ENCODE measurements at regions not wholly inside any gene's neighbourhood (a gene's known extent, or its start where the extent isn't known, plus 50 kb on each side); places are given as distances from the start of the nearest gene placed in this dataset.
A peak's percentile ranks its signal among the peaks of the same experiment; 100 is the strongest.
"Not testable (repeated sequence)": the region's sequence is repeated elsewhere in the genome, so short reads cannot be mapped to it uniquely, and the experiment has no call there.

- DNase-seq (ENCODE audit: low spot score): not testable (repeated sequence)
These were observed 142.3 kb upstream of the KCNJ18 start for GRCh38 chr17:21550031-21550430.

GRCh38 chr17:21551081-21551881 lies 141.0 kb upstream of the KCNJ18 start:
- peak; percentile 87 for DNase-seq (ENCODE audit: low spot score)

GRCh38 chr17:21558921-21559320 lies 133.4 kb upstream of the KCNJ18 start:
- not testable (repeated sequence) for DNase-seq (ENCODE audit: low spot score)

- no peak for DNase-seq (ENCODE audit: low spot score)
These were observed 128.1 kb upstream of the KCNJ18 start for GRCh38 chr17:21564262-21564661.

GRCh38 chr17:21564757-21565156 lies 127.6 kb upstream of the KCNJ18 start:
- DNase-seq (ENCODE audit: low spot score): not testable (repeated sequence)

- not testable (repeated sequence) for DNase-seq (ENCODE audit: low spot score)
These were observed 121.9 kb upstream of the KCNJ18 start for GRCh38 chr17:21570427-21570826.

GRCh38 chr17:21572148-21572547 lies 120.2 kb upstream of the KCNJ18 start:
- not testable (repeated sequence) for DNase-seq (ENCODE audit: low spot score)

- DNase-seq (ENCODE audit: low spot score): not testable (repeated sequence)
These were observed 118.9 kb upstream of the KCNJ18 start for GRCh38 chr17:21573271-21573960.

GRCh38 chr17:21573961-21574610 lies 118.2 kb upstream of the KCNJ18 start:
- peak; percentile 74 for DNase-seq (ENCODE audit: low spot score)

GRCh38 chr17:21574611-21575255 lies 117.6 kb upstream of the KCNJ18 start:
- DNase-seq (ENCODE audit: low spot score): not testable (repeated sequence)

- not testable (repeated sequence) for DNase-seq (ENCODE audit: low spot score)
These were observed 113.5 kb upstream of the KCNJ18 start for GRCh38 chr17:21578783-21579182.

- no peak for DNase-seq (ENCODE audit: low spot score)
These were observed 99.5 kb upstream of the KCNJ18 start for GRCh38 chr17:21592774-21593173.

GRCh38 chr17:21593452-21594105 lies 98.7 kb upstream of the KCNJ18 start:
- not testable (repeated sequence) for DNase-seq (ENCODE audit: low spot score)

GRCh38 chr17:21595086-21595485 lies 97.2 kb upstream of the KCNJ18 start:
- no peak for DNase-seq (ENCODE audit: low spot score)

GRCh38 chr17:21602176-21602575 lies 90.1 kb upstream of the KCNJ18 start:
- no peak for DNase-seq (ENCODE audit: low spot score)

GRCh38 chr17:21603292-21603691 lies 89.0 kb upstream of the KCNJ18 start:
- DNase-seq (ENCODE audit: low spot score): not testable (repeated sequence)

GRCh38 chr17:21611443-21611842 lies 80.9 kb upstream of the KCNJ18 start:
- not testable (repeated sequence) for DNase-seq (ENCODE audit: low spot score)

- DNase-seq (ENCODE audit: low spot score): not testable (repeated sequence)
These were observed 79.9 kb upstream of the KCNJ18 start for GRCh38 chr17:21612123-21613070.

- no peak for DNase-seq (ENCODE audit: low spot score)
These were observed 79.3 kb upstream of the KCNJ18 start for GRCh38 chr17:21613071-21613429.

- not testable (repeated sequence) for DNase-seq (ENCODE audit: low spot score)
These were observed 65.3 kb upstream of the KCNJ18 start for GRCh38 chr17:21626987-21627386.
